HepG2 (cell line): ENCODE measurements at regions not wholly inside any gene's neighbourhood (a gene's known extent, or its start where the extent isn't known, plus 50 kb on each side); places are given as distances from the start of the nearest gene placed in this dataset.

Source experiments
- HOXA9 ChIP-seq: sonication (generic); formaldehyde crosslinking; IDR thresholded peaks from 2 replicates; pipeline ENCODE4 v1.8.1; 2022; ENCODE audit warnings: missing genetic modification reagents, mild to moderate bottlenecking, moderate library complexity, borderline replicate concordance
- SSRP1 ChIP-seq: IDR thresholded peaks from 2 replicates; pipeline ENCODE4 v1.6.1; 2016; ENCODE audit warnings: control low read depth
- ZNF138 ChIP-seq: sonication (generic); formaldehyde crosslinking; IDR thresholded peaks from 2 replicates; pipeline ENCODE4 v1.5.0; 2020; ENCODE audit warnings: mild to moderate bottlenecking, low read depth, missing genetic modification reagents
- ZNF18 ChIP-seq: sonication (generic); formaldehyde crosslinking; IDR thresholded peaks from 2 replicates; pipeline ENCODE4 v1.8.0; 2022; ENCODE audit warnings: mild to moderate bottlenecking, missing genetic modification reagents; ENCODE audit not compliant: insufficient replicate concordance
- ZNF282 ChIP-seq: fragments of 450-650 bp; IDR thresholded peaks from 2 replicates; pipeline ENCODE4 v1.6.1; 2018; ENCODE audit not compliant: partially characterized antibody
- ZNF382 ChIP-seq: sonication (generic); formaldehyde crosslinking; IDR thresholded peaks from 2 replicates; pipeline ENCODE4 v1.5.0; 2020; ENCODE audit warnings: missing genetic modification reagents, mild to moderate bottlenecking, borderline replicate concordance
- TF ChIP-seq, protein P1 (sequence below), 2 experiments: fragments of 450-650 bp in 1 of 2; sonication (generic) in 1 of 2; formaldehyde crosslinking in 1 of 2; IDR thresholded peaks; 2 replicates each; pipeline versions ENCODE4 v1.6.1 to v1.8.0; 2016 to 2022; ENCODE audit warnings: antibody characterized with exemption in 1 of 2, mild to moderate bottlenecking in 1 of 2, missing genetic modification reagents in 1 of 2
- TF ChIP-seq, protein P2 (sequence below), 2 experiments: sonication (generic) in 1 of 2; formaldehyde crosslinking in 1 of 2; IDR thresholded peaks; 2 replicates each; pipeline versions ENCODE4 v1.5.1 to v1.6.1; 2011 to 2020; ENCODE audit warnings: borderline replicate concordance in 1 of 2, low read depth in 1 of 2, low read length in 1 of 2, mild to moderate bottlenecking in 1 of 2, missing genetic modification reagents in 1 of 2, moderate library complexity in 1 of 2

- TF ChIP-seq, protein P1, sequence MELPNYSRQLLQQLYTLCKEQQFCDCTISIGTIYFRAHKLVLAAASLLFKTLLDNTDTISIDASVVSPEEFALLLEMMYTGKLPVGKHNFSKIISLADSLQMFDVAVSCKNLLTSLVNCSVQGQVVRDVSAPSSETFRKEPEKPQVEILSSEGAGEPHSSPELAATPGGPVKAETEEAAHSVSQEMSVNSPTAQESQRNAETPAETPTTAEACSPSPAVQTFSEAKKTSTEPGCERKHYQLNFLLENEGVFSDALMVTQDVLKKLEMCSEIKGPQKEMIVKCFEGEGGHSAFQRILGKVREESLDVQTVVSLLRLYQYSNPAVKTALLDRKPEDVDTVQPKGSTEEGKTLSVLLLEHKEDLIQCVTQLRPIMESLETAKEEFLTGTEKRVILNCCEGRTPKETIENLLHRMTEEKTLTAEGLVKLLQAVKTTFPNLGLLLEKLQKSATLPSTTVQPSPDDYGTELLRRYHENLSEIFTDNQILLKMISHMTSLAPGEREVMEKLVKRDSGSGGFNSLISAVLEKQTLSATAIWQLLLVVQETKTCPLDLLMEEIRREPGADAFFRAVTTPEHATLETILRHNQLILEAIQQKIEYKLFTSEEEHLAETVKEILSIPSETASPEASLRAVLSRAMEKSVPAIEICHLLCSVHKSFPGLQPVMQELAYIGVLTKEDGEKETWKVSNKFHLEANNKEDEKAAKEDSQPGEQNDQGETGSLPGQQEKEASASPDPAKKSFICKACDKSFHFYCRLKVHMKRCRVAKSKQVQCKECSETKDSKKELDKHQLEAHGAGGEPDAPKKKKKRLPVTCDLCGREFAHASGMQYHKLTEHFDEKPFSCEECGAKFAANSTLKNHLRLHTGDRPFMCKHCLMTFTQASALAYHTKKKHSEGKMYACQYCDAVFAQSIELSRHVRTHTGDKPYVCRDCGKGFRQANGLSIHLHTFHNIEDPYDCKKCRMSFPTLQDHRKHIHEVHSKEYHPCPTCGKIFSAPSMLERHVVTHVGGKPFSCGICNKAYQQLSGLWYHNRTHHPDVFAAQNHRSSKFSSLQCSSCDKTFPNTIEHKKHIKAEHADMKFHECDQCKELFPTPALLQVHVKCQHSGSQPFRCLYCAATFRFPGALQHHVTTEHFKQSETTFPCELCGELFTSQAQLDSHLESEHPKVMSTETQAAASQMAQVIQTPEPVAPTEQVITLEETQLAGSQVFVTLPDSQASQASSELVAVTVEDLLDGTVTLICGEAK (IDR thresholded peaks at IDR 0.05) = no peak
- TF ChIP-seq, protein P1 (CRISPR knock-in tag; IDR thresholded peaks at IDR 0.05) = no peak
- no peak for TF ChIP-seq ZNF138 (CRISPR knock-in tag)
- TF ChIP-seq SSRP1 (CRISPR knock-in tag) = no peak
- TF ChIP-seq ZNF382 (CRISPR knock-in tag) = no peak
- TF ChIP-seq ZNF18 (CRISPR knock-in tag) = no peak
- TF ChIP-seq, protein P2, sequence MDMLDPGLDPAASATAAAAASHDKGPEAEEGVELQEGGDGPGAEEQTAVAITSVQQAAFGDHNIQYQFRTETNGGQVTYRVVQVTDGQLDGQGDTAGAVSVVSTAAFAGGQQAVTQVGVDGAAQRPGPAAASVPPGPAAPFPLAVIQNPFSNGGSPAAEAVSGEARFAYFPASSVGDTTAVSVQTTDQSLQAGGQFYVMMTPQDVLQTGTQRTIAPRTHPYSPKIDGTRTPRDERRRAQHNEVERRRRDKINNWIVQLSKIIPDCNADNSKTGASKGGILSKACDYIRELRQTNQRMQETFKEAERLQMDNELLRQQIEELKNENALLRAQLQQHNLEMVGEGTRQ (IDR thresholded peaks at IDR 0.05; ENCODE audit: low read depth, low read length) = no peak
- TF ChIP-seq, protein P2 (CRISPR knock-in tag; IDR thresholded peaks at IDR 0.05; ENCODE audit: borderline replicate concordance) = no peak
- no peak for TF ChIP-seq HOXA9
- TF ChIP-seq ZNF282 = no peak
Observed at GRCh38 chr12:76708296-76708695, 55.6 kb upstream of the ZDHHC17 start (continued).
